PC-9 (cell line): ENCODE measurements at regions not wholly inside any gene's neighbourhood (a gene's known extent, or its start where the extent isn't known, plus 50 kb on each side); places are given as distances from the start of the nearest gene placed in this dataset.

Experiments used
- BruUV-seq: library from RNA; stranded (reverse); fragments of 400-500 nt; replicated peaks from 2 replicates; lab custom pipeline; 2021; lab: Mats Ljungman, UMichigan
- CTCF ChIA-PET: fragments of 300-600 bp; sonication (Branson Sonifier 250); formaldehyde crosslinking; loops from one replicate; lab custom pipeline; 2022; ENCODE audit warnings: antibody characterized with exemption; lab: Charles Lee
- POLR2A ChIA-PET: fragments of 300-600 bp; sonication (Branson Sonifier 250); formaldehyde crosslinking; loops from one replicate; lab custom pipeline; 2022; ENCODE audit warnings: antibody characterized with exemption; ENCODE audit not compliant: unreplicated experiment; lab: Charles Lee
- DNase-seq, 2 experiments: peaks; one replicate each; pipeline versions ENCODE4 v3.0.0 to v3.0.0-alpha.2; 2015 to 2022; ENCODE audit warnings: mixed read lengths in 1 of 2
- H2AFZ ChIP-seq: fragments of 200-600 bp; sonication (generic); 2 replicates; pipeline ENCODE4 v1.8.1; 2017; ENCODE audit warnings: antibody characterized with exemption
- H3F3A ChIP-seq: fragments of 200-600 bp; sonication (generic); 2 replicates; pipeline ENCODE4 v1.8.1; 2017; ENCODE audit warnings: antibody characterized with exemption, mild to moderate bottlenecking, low read depth; ENCODE audit not compliant: insufficient read depth
- H3K27ac ChIP-seq: fragments of 200-600 bp; sonication (generic); 2 replicates; pipeline ENCODE4 v1.6.1; 2016; ENCODE audit warnings: mixed run types
- H3K27me3 ChIP-seq: fragments of 200-600 bp; sonication (generic); 2 replicates; pipeline ENCODE4 v1.6.1; 2016; ENCODE audit warnings: low read depth, mixed run types; ENCODE audit not compliant: insufficient read depth
- H3K36me3 ChIP-seq: fragments of 200-600 bp; sonication (generic); 2 replicates; pipeline ENCODE4 v1.6.1; 2016; ENCODE audit warnings: low read depth, mixed run types
- H3K4me1 ChIP-seq: fragments of 200-600 bp; sonication (generic); replicated peaks from 2 replicates; pipeline ENCODE4 v1.6.1; 2016; ENCODE audit warnings: mixed run types; ENCODE audit not compliant: insufficient read depth
- H3K4me2 ChIP-seq: fragments of 200-600 bp; sonication (generic); 2 replicates; pipeline ENCODE4 v1.6.1; 2017; ENCODE audit warnings: mixed run types
- H3K4me3 ChIP-seq: fragments of 200-600 bp; sonication (generic); 2 replicates; pipeline ENCODE4 v1.6.1; 2016; ENCODE audit warnings: mixed run types
- H3K79me2 ChIP-seq: fragments of 200-600 bp; sonication (generic); 2 replicates; pipeline ENCODE4 v1.6.1; 2017; ENCODE audit warnings: low read depth, mixed run types
- H3K9me2 ChIP-seq: fragments of 200-600 bp; sonication (generic); 2 replicates; pipeline ENCODE4 v1.8.1; 2017; ENCODE audit warnings: mild to moderate bottlenecking; ENCODE audit not compliant: insufficient read depth
- H3K9me3 ChIP-seq: fragments of 200-600 bp; sonication (generic); 2 replicates; pipeline ENCODE4 v1.8.1; 2016; ENCODE audit warnings: low read depth; ENCODE audit not compliant: insufficient read depth
- H4K20me1 ChIP-seq: fragments of 200-600 bp; sonication (generic); 2 replicates; pipeline ENCODE4 v1.8.1; 2017; ENCODE audit not compliant: insufficient read depth
- EZH2 ChIP-seq: fragments of 200-600 bp; sonication (generic); IDR thresholded peaks from 2 replicates; pipeline ENCODE4 v1.8.0; 2017; ENCODE audit warnings: antibody characterized with exemption, low read depth
- intact Hi-C: fragments of 100-400 bp; cut with micrococcal nuclease; formaldehyde crosslinking; loops from one replicate; pipeline ENCODE4 v1.10.0; 2022; ENCODE audit not compliant: unreplicated experiment
- TF ChIP-seq, protein P1 (sequence below): fragments of 200-600 bp; sonication (generic); conservative IDR thresholded peaks from 2 replicates; pipeline ENCODE4 v1.6.1; 2017; ENCODE audit warnings: mixed run types, antibody characterized with exemption, mild to moderate bottlenecking, moderate library complexity

DNA sequence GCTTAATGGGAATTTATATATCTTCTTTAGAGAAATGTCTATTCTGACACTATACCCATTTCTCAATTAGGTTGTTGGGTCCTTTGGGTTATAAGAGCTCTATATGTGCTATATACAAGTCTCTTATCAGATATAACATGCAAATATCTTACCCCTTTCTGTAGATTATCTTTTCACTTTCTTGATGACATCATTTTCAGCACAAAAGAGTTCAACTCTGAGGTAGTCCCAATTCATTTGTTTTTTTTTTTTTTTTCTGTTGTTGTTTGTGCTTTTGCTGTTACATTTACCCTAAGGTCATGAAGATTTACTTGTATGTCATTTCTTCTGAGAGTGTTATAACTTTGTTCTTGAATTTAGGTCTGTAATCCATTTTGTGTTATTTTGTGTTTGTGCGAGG is 326.4 kb downstream of the CENPC start:
- H3K79me2 ChIP-seq: no peaks in the 10 kb centered on the region
- H3K9me3 ChIP-seq: no peaks in the 10 kb centered on the region
- H3K36me3 ChIP-seq: no peaks in the 10 kb centered on the region
- H3K4me1 ChIP-seq: no peaks in the 10 kb centered on the region
- no peak overlapping the region for H2AFZ ChIP-seq
- no peaks in the 10 kb centered on the region for H4K20me1 ChIP-seq
- H3K4me3 ChIP-seq: no peak overlapping the region
- H3K9me2 ChIP-seq: no peaks in the 10 kb centered on the region
- intact Hi-C loops: no loop called here
- no peaks in the 10 kb centered on the region for H3K27me3 ChIP-seq
- TF ChIP-seq, protein P1, sequence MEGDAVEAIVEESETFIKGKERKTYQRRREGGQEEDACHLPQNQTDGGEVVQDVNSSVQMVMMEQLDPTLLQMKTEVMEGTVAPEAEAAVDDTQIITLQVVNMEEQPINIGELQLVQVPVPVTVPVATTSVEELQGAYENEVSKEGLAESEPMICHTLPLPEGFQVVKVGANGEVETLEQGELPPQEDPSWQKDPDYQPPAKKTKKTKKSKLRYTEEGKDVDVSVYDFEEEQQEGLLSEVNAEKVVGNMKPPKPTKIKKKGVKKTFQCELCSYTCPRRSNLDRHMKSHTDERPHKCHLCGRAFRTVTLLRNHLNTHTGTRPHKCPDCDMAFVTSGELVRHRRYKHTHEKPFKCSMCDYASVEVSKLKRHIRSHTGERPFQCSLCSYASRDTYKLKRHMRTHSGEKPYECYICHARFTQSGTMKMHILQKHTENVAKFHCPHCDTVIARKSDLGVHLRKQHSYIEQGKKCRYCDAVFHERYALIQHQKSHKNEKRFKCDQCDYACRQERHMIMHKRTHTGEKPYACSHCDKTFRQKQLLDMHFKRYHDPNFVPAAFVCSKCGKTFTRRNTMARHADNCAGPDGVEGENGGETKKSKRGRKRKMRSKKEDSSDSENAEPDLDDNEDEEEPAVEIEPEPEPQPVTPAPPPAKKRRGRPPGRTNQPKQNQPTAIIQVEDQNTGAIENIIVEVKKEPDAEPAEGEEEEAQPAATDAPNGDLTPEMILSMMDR: no peak
- no peak for TF ChIP-seq EZH2
- no peaks in the 10 kb centered on the region for H3F3A ChIP-seq
- CTCF ChIA-PET: no interaction called here
- DNase-seq: no peak
- POLR2A ChIA-PET: no interaction called here
- H3K4me2 ChIP-seq: no peak overlapping the region
- no TSS peak for BruUV-seq
- no peak overlapping the region for H3K27ac ChIP-seq

DNA sequence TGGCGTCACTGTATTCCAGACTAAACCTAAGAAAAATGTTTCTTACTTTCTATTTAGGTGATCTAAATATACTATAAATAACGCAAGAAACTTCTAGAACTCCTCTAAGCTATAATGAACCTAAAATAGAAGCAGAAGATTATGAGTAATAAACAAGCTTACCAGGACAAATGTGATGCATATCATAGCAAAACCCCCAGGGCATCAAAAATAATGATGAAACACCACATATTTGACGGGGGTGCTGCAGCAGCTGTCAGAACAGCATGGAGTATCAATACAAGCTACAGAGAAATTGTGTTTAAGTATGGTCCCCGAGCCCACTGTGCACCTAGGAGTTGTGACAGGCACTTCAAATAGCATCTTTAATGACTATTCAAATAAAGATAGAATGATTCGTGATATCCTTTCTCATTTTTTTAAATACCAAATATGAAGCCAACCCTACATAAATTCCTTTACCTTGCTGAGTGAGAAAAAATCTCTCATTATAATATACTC is 337.3 kb downstream of the CENPC start:
- Histone ChIP-seq H3K4me3 (no peak overlapping the region), H3K27me3 (no peaks in the 10 kb centered on the region), H3K79me2 (no peaks in the 10 kb centered on the region), H3K36me3 (no peaks in the 10 kb centered on the region), H3K4me1 (no peaks in the 10 kb centered on the region), H3K9me3 (no peaks in the 10 kb centered on the region), H3K9me2 (no peaks in the 10 kb centered on the region), H3K4me2 (no peak overlapping the region), H4K20me1 (no peaks in the 10 kb centered on the region), H3F3A (no peaks in the 10 kb centered on the region), H2AFZ (no peak overlapping the region), H3K27ac (no peak overlapping the region)
- ChIA-PET POLR2A (no interaction called here), CTCF (no interaction called here)
- BruUV-seq: no TSS peak
- TF ChIP-seq EZH2: no peak
- TF ChIP-seq, protein P1: no peak
- DNase-seq: no peak
- intact Hi-C loops: no loop called here

DNA sequence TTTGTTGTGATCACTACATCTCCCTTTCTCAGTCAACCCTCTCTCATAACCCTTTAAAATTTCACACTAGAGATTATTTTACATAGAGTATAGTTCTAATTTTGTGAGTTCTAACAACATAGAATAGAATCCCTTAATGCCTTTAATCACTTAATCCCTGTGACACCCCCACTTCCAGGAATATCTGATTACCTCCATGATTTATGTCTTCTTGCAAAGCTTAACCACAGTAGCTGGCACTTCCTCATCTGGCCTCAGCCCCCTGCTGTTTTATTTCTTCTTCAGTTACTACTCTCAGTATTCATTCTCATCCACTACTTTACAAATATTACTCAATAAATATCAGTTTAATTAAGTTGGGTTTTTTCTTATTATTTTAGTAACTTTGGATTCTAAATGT is 340.9 kb downstream of the CENPC start:
- Histone ChIP-seq H3F3A (no peaks in the 10 kb centered on the region), H3K27ac (no peak overlapping the region), H4K20me1 (no peaks in the 10 kb centered on the region), H3K9me3 (no peaks in the 10 kb centered on the region), H3K79me2 (no peaks in the 10 kb centered on the region), H3K27me3 (no peaks in the 10 kb centered on the region), H3K9me2 (no peaks in the 10 kb centered on the region), H2AFZ (no peak overlapping the region), H3K4me3 (no peak overlapping the region), H3K4me1 (no peaks in the 10 kb centered on the region), H3K36me3 (no peaks in the 10 kb centered on the region), H3K4me2 (no peak overlapping the region)
- DNase-seq: no peak
- no TSS peak for BruUV-seq
- ChIA-PET POLR2A (no interaction called here), CTCF (no interaction called here)
- intact Hi-C loops: no loop called here
- TF ChIP-seq, protein P1: no peak
- no peak for TF ChIP-seq EZH2
